ENCODE measurements at regions not wholly inside any gene's neighbourhood (a gene's known extent, or its start where the extent isn't known, plus 50 kb on each side); places are given as distances from the start of the nearest gene placed in this dataset.

GRCh38 chr16:5642436-5642835 is 544.8 kb upstream of the EEF2KMT start:
- no peak overlapping the region for H3K4me2 ChIP-seq (ENCODE audit: low read length)
- H3K4me3 ChIP-seq (ENCODE audit: low read length), result no peak overlapping the region
- no peaks in the 10 kb centered on the region for H3K9me2 ChIP-seq (replicated peaks; ENCODE audit: control insufficient read depth, low read length)
- no peaks in the 10 kb centered on the region for H4K20me1 ChIP-seq (ENCODE audit: control insufficient read depth, insufficient read depth, low read depth, low read length)
- H3F3A ChIP-seq (ENCODE audit: control insufficient read depth, insufficient read depth), result no peaks in the 10 kb centered on the region
- H3K27me3 ChIP-seq (ENCODE audit: control insufficient read depth, low read length), result no peaks in the 10 kb centered on the region
- H3K36me3 ChIP-seq (ENCODE audit: control insufficient read depth, low read length), result no peaks in the 10 kb centered on the region
- H3K9me3 ChIP-seq (ENCODE audit: control insufficient read depth, insufficient read depth, low read length), result peaks cover 10% of the 10 kb centered on the region; the same call in 1 of the 2 replicates
- no peak overlapping the region for H3K27ac ChIP-seq (ENCODE audit: low read depth, low read length)
- no peaks in the 10 kb centered on the region for H3K79me2 ChIP-seq (ENCODE audit: control insufficient read depth, low read length)
- TF ChIP-seq EZH2phosphoT487 (IDR thresholded peaks at IDR 0.05; ENCODE audit: borderline replicate concordance, low read length) (no peak), CTCF (IDR thresholded peaks at IDR 0.05; ENCODE audit: low read depth, low read length, poor library complexity, severe bottlenecking) (no peak)
- H3K4me1 ChIP-seq (ENCODE audit: control insufficient read depth, low read length), result no peaks in the 10 kb centered on the region

GRCh38 chr16:5642011-5642410 is 544.4 kb upstream of the EEF2KMT start:
- no peaks in the 10 kb centered on the region for H3K79me2 ChIP-seq (ENCODE audit: control insufficient read depth, low read length)
- H3K36me3 ChIP-seq (ENCODE audit: control insufficient read depth, low read length), result no peaks in the 10 kb centered on the region
- H3K4me1 ChIP-seq (ENCODE audit: control insufficient read depth, low read length), result no peaks in the 10 kb centered on the region
- peaks cover 10% of the 10 kb centered on the region; the same call in 1 of the 2 replicates for H3K9me3 ChIP-seq (ENCODE audit: control insufficient read depth, insufficient read depth, low read length)
- H3K4me3 ChIP-seq (ENCODE audit: low read length), result no peak overlapping the region
- no peaks in the 10 kb centered on the region for H3F3A ChIP-seq (ENCODE audit: control insufficient read depth, insufficient read depth)
- no peak for TF ChIP-seq CTCF (IDR thresholded peaks at IDR 0.05; ENCODE audit: low read depth, low read length, poor library complexity, severe bottlenecking)
- TF ChIP-seq EZH2phosphoT487 (IDR thresholded peaks at IDR 0.05; ENCODE audit: borderline replicate concordance, low read length), result no peak
- no peak overlapping the region for H3K4me2 ChIP-seq (ENCODE audit: low read length)
- H4K20me1 ChIP-seq (ENCODE audit: control insufficient read depth, insufficient read depth, low read depth, low read length), result no peaks in the 10 kb centered on the region
- no peak overlapping the region for H3K27ac ChIP-seq (ENCODE audit: low read depth, low read length)
- no peaks in the 10 kb centered on the region for H3K27me3 ChIP-seq (ENCODE audit: control insufficient read depth, low read length)
- no peaks in the 10 kb centered on the region for H3K9me2 ChIP-seq (replicated peaks; ENCODE audit: control insufficient read depth, low read length)

GRCh38 chr16:5640883-5641282 is 543.3 kb upstream of the EEF2KMT start:
- no peaks in the 10 kb centered on the region for H3K27me3 ChIP-seq (ENCODE audit: control insufficient read depth, low read length)
- H3K79me2 ChIP-seq (ENCODE audit: control insufficient read depth, low read length), result no peaks in the 10 kb centered on the region
- no peaks in the 10 kb centered on the region for H3K4me1 ChIP-seq (ENCODE audit: control insufficient read depth, low read length)
- TF ChIP-seq EZH2phosphoT487 (IDR thresholded peaks at IDR 0.05; ENCODE audit: borderline replicate concordance, low read length), result no peak
- TF ChIP-seq CTCF (IDR thresholded peaks at IDR 0.05; ENCODE audit: low read depth, low read length, poor library complexity, severe bottlenecking), result no peak
- H3F3A ChIP-seq (ENCODE audit: control insufficient read depth, insufficient read depth), result no peaks in the 10 kb centered on the region
- no peaks in the 10 kb centered on the region for H4K20me1 ChIP-seq (ENCODE audit: control insufficient read depth, insufficient read depth, low read depth, low read length)
- no peak overlapping the region for H3K4me2 ChIP-seq (ENCODE audit: low read length)
- no peaks in the 10 kb centered on the region for H3K9me2 ChIP-seq (replicated peaks; ENCODE audit: control insufficient read depth, low read length)
- no peak overlapping the region for H3K4me3 ChIP-seq (ENCODE audit: low read length)
- no peaks in the 10 kb centered on the region for H3K36me3 ChIP-seq (ENCODE audit: control insufficient read depth, low read length)
- no peak overlapping the region for H3K27ac ChIP-seq (ENCODE audit: low read depth, low read length)
- H3K9me3 ChIP-seq (ENCODE audit: control insufficient read depth, insufficient read depth, low read length), result peaks cover 10% of the 10 kb centered on the region; the same call in 1 of the 2 replicates
